Liver (tissue), 8 donors: ENCODE measurements at regions not wholly inside any gene's neighbourhood (a gene's known extent, or its start where the extent isn't known, plus 50 kb on each side); places are given as distances from the start of the nearest gene placed in this dataset.

Experiments used
- DNase-seq: peaks from one replicate; pipeline ENCODE4 v3.0.0-alpha.2; 2017; ENCODE audit warnings: low spot score
- H3K27ac ChIP-seq, 2 donors: one replicate each; pipeline ENCODE4 v1.7.0; 2013; ENCODE audit warnings: inconsistent platforms in 2 of 2, low read length in 2 of 2, control low read depth in 1 of 2, low read depth in 1 of 2, mild to moderate bottlenecking in 1 of 2
- H3K27me3 ChIP-seq, 4 donors: one replicate each; pipeline versions ENCODE4 v1.6.1 to v1.7.0; 2013; ENCODE audit warnings: low read length in 3 of 4, inconsistent platforms in 1 of 4, mild to moderate bottlenecking in 1 of 4, moderate library complexity in 1 of 4; ENCODE audit not compliant: control insufficient read depth in 4 of 4, insufficient read depth in 4 of 4
- H3K36me3 ChIP-seq, 4 donors: one replicate each; pipeline versions ENCODE4 v1.6.1 to v1.7.0; 2013; ENCODE audit warnings: low read length in 3 of 4, mild to moderate bottlenecking in 3 of 4, low read depth in 1 of 4, moderate library complexity in 1 of 4; ENCODE audit not compliant: control insufficient read depth in 4 of 4, insufficient read depth in 3 of 4
- H3K4me1 ChIP-seq, 4 donors: one replicate each; pipeline versions ENCODE4 v1.6.1 to v1.7.0; 2013; ENCODE audit warnings: low read length in 3 of 4, mild to moderate bottlenecking in 3 of 4, moderate library complexity in 1 of 4; ENCODE audit not compliant: control insufficient read depth in 4 of 4, insufficient read depth in 4 of 4
- H3K4me3 ChIP-seq, 3 donors: one replicate each; pipeline versions ENCODE4 v1.6.1 to v1.7.0; 2013; ENCODE audit warnings: low read length in 3 of 3, control low read depth in 1 of 3, low read depth in 1 of 3, mild to moderate bottlenecking in 1 of 3
- H3K9ac ChIP-seq, 2 donors: one replicate each; pipeline ENCODE4 v1.7.0; 2013; ENCODE audit warnings: low read length in 2 of 2, mild to moderate bottlenecking in 2 of 2, moderate library complexity in 2 of 2, control low read depth in 1 of 2, low read depth in 1 of 2
- H3K9me3 ChIP-seq, 4 donors: one replicate each; pipeline versions ENCODE4 v1.6.1 to v1.7.0; 2013; ENCODE audit warnings: low read length in 3 of 4; ENCODE audit not compliant: control insufficient read depth in 4 of 4
- FOXA2 ChIP-seq: IDR thresholded peaks from 2 replicates; pipeline ENCODE4 v1.6.1; 2016; ENCODE audit warnings: antibody characterized with exemption
- HNF4A ChIP-seq, 2 donors: conservative IDR thresholded peaks; 2 replicates each; pipeline ENCODE4 v1.6.1; 2016; ENCODE audit warnings: antibody characterized with exemption in 2 of 2, mild to moderate bottlenecking in 2 of 2
- HNF4G ChIP-seq: IDR thresholded peaks from 2 replicates; pipeline ENCODE4 v1.6.1; 2016; ENCODE audit warnings: antibody characterized with exemption
- NR2F2 ChIP-seq: IDR thresholded peaks from 2 replicates; pipeline ENCODE4 v1.6.1; 2016; ENCODE audit warnings: antibody characterized with exemption
- RAD21 ChIP-seq, 2 donors: IDR thresholded peaks; 2 replicates each; pipeline ENCODE4 v1.6.1; 2016; ENCODE audit warnings: antibody characterized with exemption in 2 of 2, mild to moderate bottlenecking in 2 of 2
- REST ChIP-seq: IDR thresholded peaks from 2 replicates; pipeline ENCODE4 v1.6.1; 2016; ENCODE audit warnings: antibody characterized with exemption, mild to moderate bottlenecking
- RXRA ChIP-seq, 2 donors: IDR thresholded peaks; 2 replicates each; pipeline ENCODE4 v1.6.1; 2017 to 2018; ENCODE audit warnings: antibody characterized with exemption in 2 of 2, mild to moderate bottlenecking in 1 of 2
- SP1 ChIP-seq: IDR thresholded peaks from 2 replicates; pipeline ENCODE4 v1.6.1; 2018; ENCODE audit warnings: antibody characterized with exemption, mild to moderate bottlenecking
- TAF1 ChIP-seq: conservative IDR thresholded peaks from 2 replicates; pipeline ENCODE4 v1.6.1; 2016; ENCODE audit warnings: antibody characterized with exemption, mild to moderate bottlenecking
- YY1 ChIP-seq: IDR thresholded peaks from 2 replicates; pipeline ENCODE4 v1.6.1; 2016; ENCODE audit warnings: antibody characterized with exemption, mild to moderate bottlenecking
- whole genome bisulfite sequencing: extraction: QIAGEN DNeasy Blood & Tissue Kit; methylation state at CpG from one replicate; pipeline ENCODE4 v1.1.7; 2013; 5-methylcytosine and 5-hydroxymethylcytosine counted together
- TF ChIP-seq, protein P1 (sequence below): fragments of 150-350 bp; IDR thresholded peaks from 2 replicates; pipeline ENCODE4 v1.5.1; 2017; ENCODE audit warnings: improper control_type of control experiment, low read depth, low read length; ENCODE audit not compliant: missing input control
- donor health status: healthy.
- donor health status: healthy.
- donor health status: healthy.
- donor health status: healthy.
- donor health status: healthy.

DNA sequence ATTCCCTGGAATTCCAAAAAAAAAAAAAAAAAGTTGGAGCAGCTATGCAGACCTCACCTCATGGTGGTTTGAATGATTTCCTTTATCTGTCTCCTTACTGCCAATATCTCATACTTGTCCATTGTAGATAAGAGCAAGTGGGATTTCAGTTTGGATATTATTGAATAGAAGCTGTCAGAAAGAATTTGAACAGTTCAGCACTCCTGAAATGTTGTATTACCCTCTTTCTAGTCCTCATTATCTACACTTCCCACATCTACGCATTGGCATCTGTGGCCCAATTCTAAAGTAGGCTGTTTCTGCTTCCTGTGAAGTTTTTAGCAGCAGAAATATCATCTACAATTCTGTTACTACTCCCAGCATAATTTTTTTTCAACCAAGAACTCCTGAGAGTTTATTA lies 68.2 kb upstream of the KHDRBS2 start (continued):
- TF ChIP-seq REST (no peak), HNF4A (conservative IDR thresholded peaks at IDR 0.05) (no peak), FOXA2 (no peak)

DNA sequence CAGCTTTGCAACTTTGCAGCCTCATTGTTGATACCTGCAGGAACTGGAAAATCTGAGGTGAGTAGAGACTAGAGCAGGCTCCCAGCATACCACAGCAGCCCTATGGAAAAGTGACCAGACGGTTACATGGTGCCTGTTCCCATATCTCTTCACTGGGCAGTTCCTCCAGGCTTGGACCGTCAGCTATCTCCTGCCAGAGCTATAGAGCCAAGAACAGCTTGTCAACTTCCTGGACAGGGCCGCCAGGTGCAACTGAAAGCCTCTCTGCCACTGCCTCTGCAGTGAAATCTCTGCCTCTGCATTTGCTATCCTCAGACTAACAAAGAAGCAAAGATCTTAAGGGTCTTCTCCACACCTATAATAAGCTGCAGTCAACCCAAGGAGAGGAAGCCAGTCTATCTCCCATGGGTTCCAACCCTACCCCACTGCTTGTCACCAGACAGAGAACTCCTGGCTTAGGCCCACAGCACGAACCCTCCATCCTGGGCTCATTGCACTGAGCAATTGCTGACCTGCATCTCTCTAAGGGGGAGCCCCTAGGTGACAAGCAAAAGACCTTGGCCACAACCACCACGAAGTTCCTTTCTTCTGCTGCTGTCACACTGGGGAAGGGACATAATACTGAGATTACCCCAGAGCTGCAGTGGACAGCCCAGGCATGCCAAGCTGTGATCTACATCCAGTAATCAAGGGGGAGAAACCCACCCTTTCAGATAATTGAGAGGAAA lies 60.1 kb upstream of the KHDRBS2 start:
- no peak for DNase-seq
- no peaks in the 10 kb centered on the region for H3K9me3 ChIP-seq
- no peak overlapping the region for H3K9ac ChIP-seq
- H3K27ac ChIP-seq: no peak overlapping the region
- WGBS: 59% methylated on average over 5 of the region's 5 CpGs
- no peak overlapping the region for H3K4me3 ChIP-seq
- no peaks in the 10 kb centered on the region for H3K4me1 ChIP-seq
- TF ChIP-seq RAD21 (IDR thresholded peaks at IDR 0.05) (no peak), NR2F2 (no peak), TAF1 (no peak), HNF4G (no peak)
- H3K27me3 ChIP-seq: no peaks in the 10 kb centered on the region
- no peaks in the 10 kb centered on the region for H3K36me3 ChIP-seq

GRCh38 chr6:62345446-62345845 lies 59.4 kb upstream of the KHDRBS2 start:
- no peaks in the 10 kb centered on the region for H3K9me3 ChIP-seq
- WGBS: 81% methylated on average over 7 of the region's 7 CpGs
- no peaks in the 10 kb centered on the region for H3K27me3 ChIP-seq
- no peak overlapping the region for H3K4me3 ChIP-seq
- no peak for DNase-seq
- no peak overlapping the region for H3K9ac ChIP-seq
- H3K36me3 ChIP-seq: no peaks in the 10 kb centered on the region
- no peak overlapping the region for H3K27ac ChIP-seq
- TF ChIP-seq SP1 (no peak), YY1 (no peak), FOXA2 (no peak), HNF4A (conservative IDR thresholded peaks at IDR 0.05) (no peak), RXRA (IDR thresholded peaks at IDR 0.05) (no peak), REST (no peak)
- TF ChIP-seq, protein P1, sequence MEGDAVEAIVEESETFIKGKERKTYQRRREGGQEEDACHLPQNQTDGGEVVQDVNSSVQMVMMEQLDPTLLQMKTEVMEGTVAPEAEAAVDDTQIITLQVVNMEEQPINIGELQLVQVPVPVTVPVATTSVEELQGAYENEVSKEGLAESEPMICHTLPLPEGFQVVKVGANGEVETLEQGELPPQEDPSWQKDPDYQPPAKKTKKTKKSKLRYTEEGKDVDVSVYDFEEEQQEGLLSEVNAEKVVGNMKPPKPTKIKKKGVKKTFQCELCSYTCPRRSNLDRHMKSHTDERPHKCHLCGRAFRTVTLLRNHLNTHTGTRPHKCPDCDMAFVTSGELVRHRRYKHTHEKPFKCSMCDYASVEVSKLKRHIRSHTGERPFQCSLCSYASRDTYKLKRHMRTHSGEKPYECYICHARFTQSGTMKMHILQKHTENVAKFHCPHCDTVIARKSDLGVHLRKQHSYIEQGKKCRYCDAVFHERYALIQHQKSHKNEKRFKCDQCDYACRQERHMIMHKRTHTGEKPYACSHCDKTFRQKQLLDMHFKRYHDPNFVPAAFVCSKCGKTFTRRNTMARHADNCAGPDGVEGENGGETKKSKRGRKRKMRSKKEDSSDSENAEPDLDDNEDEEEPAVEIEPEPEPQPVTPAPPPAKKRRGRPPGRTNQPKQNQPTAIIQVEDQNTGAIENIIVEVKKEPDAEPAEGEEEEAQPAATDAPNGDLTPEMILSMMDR: no peak
- no peaks in the 10 kb centered on the region for H3K4me1 ChIP-seq
